ENCODE measurements at regions not wholly inside any gene's neighbourhood (a gene's known extent, or its start where the extent isn't known, plus 50 kb on each side); places are given as distances from the start of the nearest gene placed in this dataset.
"Not testable (repeated sequence)": the region's sequence is repeated elsewhere in the genome, so short reads cannot be mapped to it uniquely, and the experiment has no call there.

DNA sequence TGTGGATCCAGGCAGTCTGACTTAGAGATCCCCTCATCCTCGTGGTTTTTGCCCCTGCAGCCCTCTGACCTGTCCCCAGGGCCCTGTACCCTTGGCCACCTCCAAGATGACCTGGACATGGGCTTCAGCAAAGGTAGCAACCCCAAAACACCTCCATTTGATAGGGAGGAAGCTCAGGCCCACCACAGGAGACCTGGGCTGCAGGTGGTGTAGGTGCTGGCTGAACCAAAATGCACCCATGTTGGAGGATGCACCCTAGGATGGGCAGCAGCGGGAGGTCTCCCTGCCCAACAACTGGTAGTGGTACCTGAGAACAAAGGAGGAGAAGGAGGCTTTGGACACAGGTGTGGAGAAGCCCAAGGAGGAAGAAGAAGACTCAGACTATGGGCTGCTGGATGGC, 188.7 kb downstream of the ZNF716 start:
- H3K27me3 ChIP-seq (ENCODE audit: control insufficient read depth, insufficient read depth, low read length): no peaks in the 10 kb centered on the region
- peaks cover 20% of the 10 kb centered on the region for H3K9me3 ChIP-seq (replicated peaks; ENCODE audit: control insufficient read depth, low read depth, low read length)
- DNase-seq: no peak
- H3K36me3 ChIP-seq (ENCODE audit: control insufficient read depth, insufficient read depth, low read length): no peaks in the 10 kb centered on the region
- WGBS (ENCODE audit: insufficient coverage): 25% methylated on average over 2 of the region's 2 CpGs
- no peak overlapping the region for H3K4me3 ChIP-seq (ENCODE audit: low read length)
- no peak overlapping the region for H3K27ac ChIP-seq (ENCODE audit: low read length)
- H3K4me1 ChIP-seq (ENCODE audit: control insufficient read depth, insufficient read depth, low read length): no peaks in the 10 kb centered on the region

DNA sequence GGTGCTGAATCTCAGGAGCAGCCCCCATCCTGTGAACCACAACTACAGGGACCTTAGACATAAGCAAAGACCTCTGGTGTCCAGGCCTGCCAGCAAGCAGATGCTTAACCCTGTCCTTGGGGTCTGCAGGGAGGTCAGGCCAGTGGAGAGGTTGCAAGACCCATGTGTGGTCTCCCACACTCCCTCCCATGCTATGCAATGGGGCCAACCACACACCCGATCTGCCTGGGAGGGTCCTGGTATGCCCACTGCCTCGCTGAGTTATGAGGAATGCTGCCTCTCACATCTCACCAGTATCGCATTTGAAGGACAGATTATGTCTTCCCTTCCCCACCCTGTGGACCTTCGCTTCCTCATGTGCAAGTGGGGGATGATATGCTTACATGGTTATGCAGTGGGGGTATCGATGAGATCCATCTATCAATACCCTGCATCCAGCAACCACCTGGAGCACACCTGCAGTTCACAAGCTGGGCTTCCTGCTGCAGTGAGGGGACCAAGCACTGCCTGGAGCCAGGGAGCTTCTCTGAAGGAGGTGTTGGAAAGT, 191.6 kb downstream of the ZNF716 start:
- Histone ChIP-seq H3K27ac (ENCODE audit: low read length) (no peak overlapping the region), H3K36me3 (ENCODE audit: control insufficient read depth, insufficient read depth, low read length) (no peaks in the 10 kb centered on the region), H3K27me3 (ENCODE audit: control insufficient read depth, insufficient read depth, low read length) (no peaks in the 10 kb centered on the region), H3K9me3 (replicated peaks; ENCODE audit: control insufficient read depth, low read depth, low read length) (peaks cover 26% of the 10 kb centered on the region), H3K4me1 (ENCODE audit: control insufficient read depth, insufficient read depth, low read length) (no peaks in the 10 kb centered on the region), H3K4me3 (ENCODE audit: low read length) (no peak overlapping the region)
- DNase-seq: no peak
- no CpG with 5 or more reads among the region's 5 CpGs for whole genome bisulfite sequencing (ENCODE audit: insufficient coverage)

DNA sequence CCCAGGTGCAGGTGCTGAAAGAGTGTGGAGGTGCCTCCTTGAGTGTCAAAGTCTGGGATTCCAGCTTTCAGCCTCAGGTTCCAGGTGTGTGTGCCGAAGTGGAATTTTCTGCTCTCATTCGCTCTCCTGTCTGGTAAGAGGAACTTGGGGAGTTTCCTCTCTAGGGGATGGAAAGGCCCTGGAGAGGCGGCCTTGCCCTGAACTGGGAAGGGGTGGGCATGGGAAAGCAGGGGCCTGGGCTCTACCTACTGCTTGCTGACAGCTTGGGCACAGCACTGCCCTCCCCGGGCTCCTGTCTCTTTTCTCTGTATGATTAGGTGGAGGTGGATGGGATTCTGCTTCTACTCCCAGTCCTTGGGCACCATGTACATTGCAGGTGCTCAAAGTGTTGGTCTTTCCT, 192.8 kb downstream of the ZNF716 start:
- no peaks in the 10 kb centered on the region for H3K27me3 ChIP-seq (ENCODE audit: control insufficient read depth, insufficient read depth, low read length)
- no CpG with 5 or more reads among the region's 4 CpGs for WGBS (ENCODE audit: insufficient coverage)

GRCh38 chr7:57646219-57646900, 196.4 kb downstream of the ZNF716 start:
- 85% methylated on average over 31 of the region's 32 CpGs for WGBS (ENCODE audit: insufficient coverage)
- Histone ChIP-seq H3K27me3 (ENCODE audit: control insufficient read depth, insufficient read depth, low read length) (no peaks in the 10 kb centered on the region), H3K4me3 (ENCODE audit: low read length) (no peak overlapping the region), H3K9me3 (replicated peaks; ENCODE audit: control insufficient read depth, low read depth, low read length) (peaks cover 52% of the 10 kb centered on the region), H3K27ac (ENCODE audit: low read length) (no peak overlapping the region), H3K4me1 (ENCODE audit: control insufficient read depth, insufficient read depth, low read length) (no peaks in the 10 kb centered on the region), H3K36me3 (ENCODE audit: control insufficient read depth, insufficient read depth, low read length) (no peaks in the 10 kb centered on the region)
- no peak for DNase-seq

More for the DNA sequence above, 192.8 kb downstream of the ZNF716 start:
- Histone ChIP-seq H3K4me3 (ENCODE audit: low read length) (no peak overlapping the region), H3K36me3 (ENCODE audit: control insufficient read depth, insufficient read depth, low read length) (no peaks in the 10 kb centered on the region), H3K27ac (ENCODE audit: low read length) (no peak overlapping the region), H3K9me3 (replicated peaks; ENCODE audit: control insufficient read depth, low read depth, low read length) (peaks cover 32% of the 10 kb centered on the region), H3K4me1 (ENCODE audit: control insufficient read depth, insufficient read depth, low read length) (no peaks in the 10 kb centered on the region)
- no peak for DNase-seq

DNA sequence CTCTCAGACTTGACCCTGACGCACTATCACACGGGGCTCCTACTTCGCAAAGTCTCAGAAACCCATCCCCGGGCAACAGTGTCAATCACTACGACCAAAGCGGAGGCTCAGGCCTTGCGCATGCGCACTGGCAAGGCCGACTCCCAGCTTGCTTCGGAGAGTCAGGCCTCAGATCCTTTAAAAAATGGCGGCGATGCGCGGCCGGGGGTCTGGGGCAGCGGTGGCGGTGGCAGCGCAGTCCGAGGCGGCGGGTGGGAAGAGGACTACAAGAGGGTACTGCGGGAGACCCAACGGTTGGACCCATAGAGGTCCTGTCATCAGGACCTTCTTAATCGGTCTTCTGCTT, 196.9 kb downstream of the ZNF716 start:
- Histone ChIP-seq H3K27me3 (ENCODE audit: control insufficient read depth, insufficient read depth, low read length) (no peaks in the 10 kb centered on the region), H3K4me1 (ENCODE audit: control insufficient read depth, insufficient read depth, low read length) (no peaks in the 10 kb centered on the region), H3K4me3 (ENCODE audit: low read length) (no peak overlapping the region), H3K9me3 (replicated peaks; ENCODE audit: control insufficient read depth, low read depth, low read length) (peaks cover 52% of the 10 kb centered on the region), H3K36me3 (ENCODE audit: control insufficient read depth, insufficient read depth, low read length) (no peaks in the 10 kb centered on the region), H3K27ac (ENCODE audit: low read length) (no peak overlapping the region)
- WGBS (ENCODE audit: insufficient coverage): 93% methylated on average over 24 of the region's 24 CpGs
- DNase-seq: no peak

- not testable (repeated sequence) for H3K27ac ChIP-seq (ENCODE audit: low read length); H3K27me3 ChIP-seq (ENCODE audit: control insufficient read depth, insufficient read depth, low read length); H3K4me1 ChIP-seq (ENCODE audit: control insufficient read depth, insufficient read depth, low read length); H3K36me3 ChIP-seq (ENCODE audit: control insufficient read depth, insufficient read depth, low read length); DNase-seq; H3K4me3 ChIP-seq (ENCODE audit: low read length)
- 87% methylated on average over 16 of the region's 17 CpGs for WGBS (ENCODE audit: insufficient coverage)
- H3K9me3 ChIP-seq (replicated peaks; ENCODE audit: control insufficient read depth, low read depth, low read length): peaks cover 62% of the 10 kb centered on the region
These were observed 200.4 kb downstream of the ZNF716 start for GRCh38 chr7:57650401-57650800.

GRCh38 chr7:57651006-57651405, 201.0 kb downstream of the ZNF716 start:
- peaks cover 61% of the 10 kb centered on the region for H3K9me3 ChIP-seq (replicated peaks; ENCODE audit: control insufficient read depth, low read depth, low read length)
- no peak for DNase-seq
- no peaks in the 10 kb centered on the region for H3K36me3 ChIP-seq (ENCODE audit: control insufficient read depth, insufficient read depth, low read length)
- H3K4me3 ChIP-seq (ENCODE audit: low read length): no peak overlapping the region
- no peaks in the 10 kb centered on the region for H3K27me3 ChIP-seq (ENCODE audit: control insufficient read depth, insufficient read depth, low read length)
- no peak overlapping the region for H3K27ac ChIP-seq (ENCODE audit: low read length)
- WGBS (ENCODE audit: insufficient coverage): 81% methylated on average over 28 of the region's 28 CpGs
- no peaks in the 10 kb centered on the region for H3K4me1 ChIP-seq (ENCODE audit: control insufficient read depth, insufficient read depth, low read length)

- 94% methylated on average over 19 of the region's 19 CpGs for WGBS (ENCODE audit: insufficient coverage)
- H3K4me1 ChIP-seq (ENCODE audit: control insufficient read depth, insufficient read depth, low read length); DNase-seq; H3K27me3 ChIP-seq (ENCODE audit: control insufficient read depth, insufficient read depth, low read length); H3K4me3 ChIP-seq (ENCODE audit: low read length); H3K36me3 ChIP-seq (ENCODE audit: control insufficient read depth, insufficient read depth, low read length); H3K27ac ChIP-seq (ENCODE audit: low read length): not testable (repeated sequence)
- peaks cover 61% of the 10 kb centered on the region for H3K9me3 ChIP-seq (replicated peaks; ENCODE audit: control insufficient read depth, low read depth, low read length)
These were observed 201.6 kb downstream of the ZNF716 start for GRCh38 chr7:57651611-57652010.

- H3K9me3 ChIP-seq (replicated peaks; ENCODE audit: control insufficient read depth, low read depth, low read length): peaks cover 49% of the 10 kb centered on the region
- DNase-seq: no peak
- H3K36me3 ChIP-seq (ENCODE audit: control insufficient read depth, insufficient read depth, low read length): no peaks in the 10 kb centered on the region
- 91% methylated on average over 36 of the region's 36 CpGs for WGBS (ENCODE audit: insufficient coverage)
- no peak overlapping the region for H3K4me3 ChIP-seq (ENCODE audit: low read length)
- H3K4me1 ChIP-seq (ENCODE audit: control insufficient read depth, insufficient read depth, low read length): no peaks in the 10 kb centered on the region
- H3K27ac ChIP-seq (ENCODE audit: low read length): no peak overlapping the region
- H3K27me3 ChIP-seq (ENCODE audit: control insufficient read depth, insufficient read depth, low read length): no peaks in the 10 kb centered on the region
These were observed 203.4 kb downstream of the ZNF716 start for GRCh38 chr7:57653262-57653830.

DNA sequence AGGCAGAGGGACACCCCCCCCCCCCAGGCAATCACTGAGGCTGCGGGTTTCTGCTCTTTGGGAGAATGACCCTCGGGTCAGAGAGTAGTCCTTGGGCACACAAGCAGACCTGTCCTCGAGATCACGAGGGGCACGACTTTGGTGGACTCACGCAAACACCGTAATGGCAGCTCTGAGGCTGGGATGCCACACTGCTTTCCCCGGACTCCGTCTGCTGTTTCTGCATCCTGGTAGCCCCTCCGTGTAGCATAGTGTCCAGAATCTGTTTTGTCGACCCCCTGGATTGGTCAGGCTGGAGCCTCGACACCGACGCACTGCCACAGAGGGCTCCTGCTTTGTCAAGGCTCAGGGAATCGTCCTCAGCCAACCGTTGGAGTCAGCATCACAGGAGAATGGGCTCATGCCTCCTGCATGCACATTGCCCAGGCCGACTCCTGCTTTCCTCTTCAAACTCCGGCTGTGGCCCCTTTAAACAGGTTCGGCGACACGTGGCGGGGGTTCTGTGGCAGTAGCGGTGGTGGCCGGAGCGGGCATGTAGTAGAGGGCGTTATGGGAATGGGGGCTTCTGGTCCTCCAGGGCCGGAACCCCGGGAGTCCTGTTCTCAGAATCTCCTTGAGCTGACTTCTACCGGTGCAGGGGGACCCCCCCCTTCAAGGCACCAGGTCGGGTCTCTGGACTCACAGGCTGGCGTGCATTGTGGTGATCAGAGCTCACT, 205.3 kb downstream of the ZNF716 start:
- H3K4me3 ChIP-seq (ENCODE audit: low read length); H3K27me3 ChIP-seq (ENCODE audit: control insufficient read depth, insufficient read depth, low read length); H3K4me1 ChIP-seq (ENCODE audit: control insufficient read depth, insufficient read depth, low read length); H3K36me3 ChIP-seq (ENCODE audit: control insufficient read depth, insufficient read depth, low read length); H3K27ac ChIP-seq (ENCODE audit: low read length); DNase-seq: not testable (repeated sequence)
- H3K9me3 ChIP-seq (replicated peaks; ENCODE audit: control insufficient read depth, low read depth, low read length): peaks cover 35% of the 10 kb centered on the region
- WGBS (ENCODE audit: insufficient coverage): 85% methylated on average over 19 of the region's 31 CpGs

All from muscle of leg (tissue), 3 donors.